ENCODE measurements at regions not wholly inside any gene's neighbourhood (a gene's known extent, or its start where the extent isn't known, plus 50 kb on each side); places are given as distances from the start of the nearest gene placed in this dataset.

GRCh38 chr5:152274224-152274623 lies 130.9 kb downstream of the NMUR2 start:
- Histone ChIP-seq H3K9me3 (ENCODE audit: control insufficient read depth, insufficient read depth, low read depth, low read length) (no peaks in the 10 kb centered on the region), H4K20me1 (ENCODE audit: control insufficient read depth, extremely low read depth, insufficient read depth, low read length) (no peaks in the 10 kb centered on the region), H2AFZ (ENCODE audit: low read length) (no peak overlapping the region), H3K4me1 (ENCODE audit: control insufficient read depth, extremely low read depth, insufficient read depth, low read length) (no peaks in the 10 kb centered on the region), H3K27ac (ENCODE audit: insufficient read depth, low read length) (no peak overlapping the region), H3K27me3 (ENCODE audit: control insufficient read depth, insufficient read depth, low read length) (no peaks in the 10 kb centered on the region), H3K9ac (ENCODE audit: insufficient read depth, low read length) (no peak overlapping the region), H3K4me3 (replicated peaks in 1 of 4; ENCODE audit: control extremely low read depth in 1 of 4, insufficient read depth in 1 of 4, low read depth in 3 of 4, low read length in 4 of 4) (no peak overlapping the region), H3K4me2 (ENCODE audit: extremely low read depth, insufficient read depth, low read length) (no peak overlapping the region), H3K36me3 (ENCODE audit: control insufficient read depth, insufficient read depth, low read length) (no peaks in the 10 kb centered on the region), H3K79me2 (ENCODE audit: control insufficient read depth, insufficient read depth, low read length) (no peaks in the 10 kb centered on the region)
- peak in 1 of 2 donors; percentile 5 for DNase-seq (ENCODE audit: low read depth in 2 of 2)
- TF ChIP-seq CTCF (conservative IDR thresholded peaks at IDR 0.05 in 1 of 2, IDR thresholded peaks at IDR 0.05 in 1 of 2; ENCODE audit: low read depth in 1 of 2, low read length in 2 of 2), result no peak
- no peak for TF ChIP-seq EZH2 (IDR thresholded peaks at IDR 0.05; ENCODE audit: low read length, missing control alignments)

DNA sequence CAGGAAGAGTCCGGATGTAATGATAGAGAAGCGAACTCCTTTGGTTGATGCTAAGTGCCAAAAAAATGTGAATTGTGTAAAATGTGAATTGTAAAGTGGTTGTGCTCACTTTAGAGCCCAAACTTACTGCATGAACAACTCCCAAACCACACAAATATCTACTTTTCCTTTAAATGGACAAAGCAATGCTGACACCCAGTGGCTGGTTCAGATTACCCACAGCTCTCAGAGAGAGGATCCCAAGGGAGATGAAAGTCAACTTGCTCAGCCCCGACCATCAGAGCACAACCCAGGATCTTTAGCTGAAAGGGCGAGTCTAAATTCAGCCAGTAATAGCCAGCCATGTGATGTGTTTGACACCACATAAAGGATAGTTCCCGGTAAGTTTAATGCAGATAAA lies 133.7 kb downstream of the NMUR2 start:
- H2AFZ ChIP-seq (ENCODE audit: low read length), result no peak overlapping the region
- H3K9me3 ChIP-seq (ENCODE audit: control insufficient read depth, insufficient read depth, low read depth, low read length), result no peaks in the 10 kb centered on the region
- TF ChIP-seq EZH2 (IDR thresholded peaks at IDR 0.05; ENCODE audit: low read length, missing control alignments), result no peak
- peak in 1 of 2 donors; percentile 11 for TF ChIP-seq CTCF (conservative IDR thresholded peaks at IDR 0.05 in 1 of 2, IDR thresholded peaks at IDR 0.05 in 1 of 2; ENCODE audit: low read depth in 1 of 2, low read length in 2 of 2)
- H3K36me3 ChIP-seq (ENCODE audit: control insufficient read depth, insufficient read depth, low read length), result no peaks in the 10 kb centered on the region
- no peaks in the 10 kb centered on the region for H3K4me1 ChIP-seq (ENCODE audit: control insufficient read depth, extremely low read depth, insufficient read depth, low read length)
- H3K4me3 ChIP-seq (replicated peaks in 1 of 4; ENCODE audit: control extremely low read depth in 1 of 4, insufficient read depth in 1 of 4, low read depth in 3 of 4, low read length in 4 of 4), result no peak overlapping the region
- H3K27me3 ChIP-seq (ENCODE audit: control insufficient read depth, insufficient read depth, low read length), result no peaks in the 10 kb centered on the region
- no peak for DNase-seq (ENCODE audit: low read depth in 2 of 2)
- no peak overlapping the region for H3K27ac ChIP-seq (ENCODE audit: insufficient read depth, low read length)
- no peaks in the 10 kb centered on the region for H3K79me2 ChIP-seq (ENCODE audit: control insufficient read depth, insufficient read depth, low read length)
- no peak overlapping the region for H3K9ac ChIP-seq (ENCODE audit: insufficient read depth, low read length)
- no peaks in the 10 kb centered on the region for H4K20me1 ChIP-seq (ENCODE audit: control insufficient read depth, extremely low read depth, insufficient read depth, low read length)
- H3K4me2 ChIP-seq (ENCODE audit: extremely low read depth, insufficient read depth, low read length), result no peak overlapping the region

- Histone ChIP-seq H3K4me1 (ENCODE audit: control insufficient read depth, extremely low read depth, insufficient read depth, low read length) (no peaks in the 10 kb centered on the region), H3K79me2 (ENCODE audit: control insufficient read depth, insufficient read depth, low read length) (no peaks in the 10 kb centered on the region), H3K9ac (ENCODE audit: insufficient read depth, low read length) (no peak overlapping the region), H3K9me3 (ENCODE audit: control insufficient read depth, insufficient read depth, low read depth, low read length) (no peaks in the 10 kb centered on the region), H3K27ac (ENCODE audit: insufficient read depth, low read length) (no peak overlapping the region), H4K20me1 (ENCODE audit: control insufficient read depth, extremely low read depth, insufficient read depth, low read length) (no peaks in the 10 kb centered on the region), H3K4me3 (replicated peaks in 1 of 4; ENCODE audit: control extremely low read depth in 1 of 4, insufficient read depth in 1 of 4, low read depth in 3 of 4, low read length in 4 of 4) (no peak overlapping the region), H3K4me2 (ENCODE audit: extremely low read depth, insufficient read depth, low read length) (no peak overlapping the region), H3K27me3 (ENCODE audit: control insufficient read depth, insufficient read depth, low read length) (no peaks in the 10 kb centered on the region), H3K36me3 (ENCODE audit: control insufficient read depth, insufficient read depth, low read length) (no peaks in the 10 kb centered on the region), H2AFZ (ENCODE audit: low read length) (no peak overlapping the region)
- TF ChIP-seq CTCF (conservative IDR thresholded peaks at IDR 0.05 in 1 of 2, IDR thresholded peaks at IDR 0.05 in 1 of 2; ENCODE audit: low read depth in 1 of 2, low read length in 2 of 2) (no peak), EZH2 (IDR thresholded peaks at IDR 0.05; ENCODE audit: low read length, missing control alignments) (no peak)
- peak in 1 of 2 donors; percentile 5 for DNase-seq (ENCODE audit: low read depth in 2 of 2)
Observed at GRCh38 chr5:152270096-152270495, 135.0 kb downstream of the NMUR2 start.

Data from fibroblast of lung (primary cell).